ENCODE measurements at regions not wholly inside any gene's neighbourhood (a gene's known extent, or its start where the extent isn't known, plus 50 kb on each side); places are given as distances from the start of the nearest gene placed in this dataset.
"Not testable (repeated sequence)": the region's sequence is repeated elsewhere in the genome, so short reads cannot be mapped to it uniquely, and the experiment has no call there.

- H3K4me3 ChIP-seq (ENCODE audit: low read depth, low read length), result no peak overlapping the region
- no peak for DNase-seq (ENCODE audit: low read depth)
- TF ChIP-seq, protein P1, sequence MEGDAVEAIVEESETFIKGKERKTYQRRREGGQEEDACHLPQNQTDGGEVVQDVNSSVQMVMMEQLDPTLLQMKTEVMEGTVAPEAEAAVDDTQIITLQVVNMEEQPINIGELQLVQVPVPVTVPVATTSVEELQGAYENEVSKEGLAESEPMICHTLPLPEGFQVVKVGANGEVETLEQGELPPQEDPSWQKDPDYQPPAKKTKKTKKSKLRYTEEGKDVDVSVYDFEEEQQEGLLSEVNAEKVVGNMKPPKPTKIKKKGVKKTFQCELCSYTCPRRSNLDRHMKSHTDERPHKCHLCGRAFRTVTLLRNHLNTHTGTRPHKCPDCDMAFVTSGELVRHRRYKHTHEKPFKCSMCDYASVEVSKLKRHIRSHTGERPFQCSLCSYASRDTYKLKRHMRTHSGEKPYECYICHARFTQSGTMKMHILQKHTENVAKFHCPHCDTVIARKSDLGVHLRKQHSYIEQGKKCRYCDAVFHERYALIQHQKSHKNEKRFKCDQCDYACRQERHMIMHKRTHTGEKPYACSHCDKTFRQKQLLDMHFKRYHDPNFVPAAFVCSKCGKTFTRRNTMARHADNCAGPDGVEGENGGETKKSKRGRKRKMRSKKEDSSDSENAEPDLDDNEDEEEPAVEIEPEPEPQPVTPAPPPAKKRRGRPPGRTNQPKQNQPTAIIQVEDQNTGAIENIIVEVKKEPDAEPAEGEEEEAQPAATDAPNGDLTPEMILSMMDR (conservative IDR thresholded peaks at IDR 0.05; ENCODE audit: low read depth, low read length), result no peak
Observed at GRCh38 chr2:133878326-133878725, 310.1 kb upstream of the NCKAP5 start.

- no peak overlapping the region for H3K4me3 ChIP-seq (ENCODE audit: low read depth, low read length)
- TF ChIP-seq, protein P1 (conservative IDR thresholded peaks at IDR 0.05; ENCODE audit: low read depth, low read length), result no peak
- DNase-seq (ENCODE audit: low read depth), result no peak
Observed at GRCh38 chr2:133879703-133880102, 311.4 kb upstream of the NCKAP5 start.

DNA sequence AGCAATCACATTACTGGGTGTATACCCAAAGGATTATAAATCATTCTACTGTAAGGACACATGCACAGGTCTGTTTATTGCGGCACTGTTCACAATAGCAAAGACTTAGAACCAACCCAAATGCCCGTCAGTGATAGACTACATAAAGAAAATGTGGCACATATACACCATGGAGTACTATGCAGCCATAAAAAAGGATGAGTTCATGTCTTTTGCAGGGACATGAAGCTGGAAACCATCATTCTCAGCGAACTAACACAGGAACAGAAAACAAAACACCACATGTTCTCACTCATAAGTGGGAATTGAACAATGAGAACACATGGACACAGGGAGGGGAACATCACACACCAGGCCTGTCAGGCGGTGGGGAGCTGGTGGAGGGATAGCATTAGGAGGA lies 313.9 kb upstream of the NCKAP5 start:
- not testable (repeated sequence) for H3K4me3 ChIP-seq (ENCODE audit: low read depth, low read length); DNase-seq (ENCODE audit: low read depth)

DNA sequence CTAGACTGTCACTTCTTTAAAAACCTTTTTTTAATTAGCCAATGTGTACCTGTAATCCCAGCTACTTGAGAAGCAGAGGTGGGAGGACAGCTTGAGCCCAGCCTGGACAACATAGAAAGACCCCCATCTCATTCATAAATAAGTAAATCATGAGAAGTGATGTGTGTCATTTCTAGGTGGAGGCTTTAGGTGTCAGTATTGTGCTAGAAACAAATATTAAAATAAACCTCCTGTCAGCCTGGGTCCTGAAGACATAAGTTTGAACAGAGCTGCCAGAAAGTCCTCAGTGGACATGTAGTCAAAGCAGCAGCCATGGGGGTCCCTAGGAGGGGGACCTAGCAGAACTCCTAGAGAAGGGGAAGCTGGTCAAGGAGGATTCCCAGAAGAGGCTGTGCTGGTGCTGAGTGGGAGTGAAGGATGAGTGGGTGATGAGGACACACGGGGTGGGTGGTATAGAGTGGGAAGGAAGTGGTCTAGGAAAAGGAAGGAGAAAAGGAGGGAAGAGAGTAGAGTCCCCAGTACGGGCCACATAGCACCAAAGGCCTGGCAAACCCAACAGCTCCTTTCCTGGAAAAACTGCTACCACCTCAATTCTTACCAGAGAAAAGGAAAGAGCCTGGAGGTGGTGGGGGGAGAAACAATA lies 316.6 kb upstream of the NCKAP5 start:
- no peak overlapping the region for H3K4me3 ChIP-seq (ENCODE audit: low read depth, low read length)
- DNase-seq (ENCODE audit: low read depth), result peak; percentile 48
- TF ChIP-seq, protein P1 (conservative IDR thresholded peaks at IDR 0.05; ENCODE audit: low read depth, low read length), result peak; percentile 35

DNA sequence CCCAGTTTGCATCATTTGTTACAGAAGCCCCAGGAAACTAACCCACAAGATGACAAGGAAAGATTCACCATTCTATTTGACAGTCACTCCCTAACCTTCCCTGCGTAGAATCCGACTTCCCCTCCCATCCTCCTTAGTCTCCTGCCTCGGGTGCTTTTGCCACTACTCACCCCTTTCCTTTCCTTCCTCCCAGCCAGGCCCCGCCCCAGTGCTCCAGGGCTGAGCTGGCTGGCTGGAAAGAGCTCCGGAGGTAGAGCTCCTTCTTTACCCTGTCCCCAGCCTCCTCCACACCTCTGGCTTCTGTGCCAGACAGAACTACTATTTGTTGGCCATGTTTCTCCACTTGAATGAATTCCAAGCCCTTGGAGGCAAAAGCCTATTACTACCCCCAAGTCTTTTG lies 317.6 kb upstream of the NCKAP5 start:
- no peak overlapping the region for H3K4me3 ChIP-seq (ENCODE audit: low read depth, low read length)
- TF ChIP-seq, protein P1 (conservative IDR thresholded peaks at IDR 0.05; ENCODE audit: low read depth, low read length), result no peak
- no peak for DNase-seq (ENCODE audit: low read depth)

DNA sequence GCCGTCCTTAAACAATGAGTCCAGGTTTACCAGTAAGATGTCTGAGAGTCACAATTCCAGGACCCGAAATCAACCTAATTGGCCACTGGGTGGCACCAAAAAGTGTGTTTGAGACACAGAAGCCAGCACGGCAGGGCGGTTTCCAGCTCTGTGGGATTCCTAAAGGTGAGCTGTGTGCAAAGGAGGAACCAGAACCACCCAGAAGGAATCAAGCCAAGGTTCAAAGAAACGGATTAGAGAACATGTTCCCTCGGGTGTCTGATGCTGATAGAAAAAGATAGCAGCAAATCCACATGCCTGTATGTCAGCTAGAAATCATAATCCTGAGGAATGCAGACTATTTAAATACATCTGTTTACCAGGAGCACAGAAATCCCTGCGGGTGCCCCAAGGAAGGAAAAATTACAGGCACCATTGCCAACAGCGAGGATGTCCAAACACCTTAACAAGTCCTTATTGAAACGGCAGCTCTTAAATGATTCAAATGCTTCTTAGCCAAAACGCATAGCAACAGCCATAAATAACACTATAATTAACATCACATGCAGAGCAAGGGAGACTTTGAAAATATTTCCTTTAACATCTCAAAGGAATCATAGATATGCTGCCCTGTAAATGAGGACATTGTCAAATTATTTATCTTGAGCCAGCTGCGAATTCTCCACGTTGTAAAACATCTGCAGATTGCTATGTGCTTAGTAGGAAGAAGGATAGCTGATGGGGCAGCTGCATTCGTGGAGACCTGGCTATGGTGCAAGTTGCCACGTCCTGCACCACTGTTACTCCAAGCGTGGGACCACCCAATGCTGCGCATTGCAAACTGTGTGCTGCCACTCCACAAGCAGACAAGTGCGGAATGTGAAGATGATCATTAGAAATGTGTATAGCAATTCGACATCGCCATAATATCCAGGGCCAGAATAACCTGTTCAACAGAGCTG lies 318.7 kb upstream of the NCKAP5 start:
- DNase-seq (ENCODE audit: low read depth), result peak; percentile 72
- TF ChIP-seq, protein P1 (conservative IDR thresholded peaks at IDR 0.05; ENCODE audit: low read depth, low read length), result peak; percentile 78
- no peak overlapping the region for H3K4me3 ChIP-seq (ENCODE audit: low read depth, low read length)

GRCh38 chr2:133887676-133888040 lies 319.4 kb upstream of the NCKAP5 start:
- no peak for DNase-seq (ENCODE audit: low read depth)
- TF ChIP-seq, protein P1 (conservative IDR thresholded peaks at IDR 0.05; ENCODE audit: low read depth, low read length), result no peak
- H3K4me3 ChIP-seq (ENCODE audit: low read depth, low read length), result no peak overlapping the region
